D341Med (cell line): ENCODE measurements at regions not wholly inside any gene's neighbourhood (a gene's known extent, or its start where the extent isn't known, plus 50 kb on each side); places are given as distances from the start of the nearest gene placed in this dataset.

Experiments used
- DNase-seq: peaks from one replicate; pipeline ENCODE4 v3.0.0; 2012; ENCODE audit warnings: low spot score

GRCh38 chr22:26894362-26894761 is 237.0 kb downstream of the MIAT start:
- DNase-seq, result no peak

GRCh38 chr22:26894766-26895485 is 237.5 kb downstream of the MIAT start:
- DNase-seq, result no peak

GRCh38 chr22:26897384-26897783 is 240.0 kb downstream of the MIAT start:
- no peak for DNase-seq

- no peak for DNase-seq
These were observed 241.7 kb downstream of the MIAT start for GRCh38 chr22:26898946-26899605.

GRCh38 chr22:26900787-26901186 is 243.4 kb downstream of the MIAT start:
- no peak for DNase-seq

- DNase-seq, result no peak
These were observed 243.9 kb downstream of the MIAT start for GRCh38 chr22:26901198-26901816.

GRCh38 chr22:26902401-26903029 is 245.1 kb downstream of the MIAT start:
- DNase-seq, result no peak

- DNase-seq, result no peak
These were observed 245.9 kb downstream of the MIAT start for GRCh38 chr22:26903030-26903856.

GRCh38 chr22:26904483-26904882 is 247.1 kb downstream of the MIAT start:
- no peak for DNase-seq

- no peak for DNase-seq
These were observed 247.7 kb downstream of the MIAT start for GRCh38 chr22:26905076-26905475.

GRCh38 chr22:26905640-26906039 is 248.3 kb downstream of the MIAT start:
- no peak for DNase-seq

- DNase-seq, result no peak
These were observed 249.1 kb downstream of the MIAT start for GRCh38 chr22:26906464-26906863.

GRCh38 chr22:26907366-26907765 is 250.0 kb downstream of the MIAT start:
- DNase-seq, result no peak

- DNase-seq, result no peak
These were observed 253.5 kb downstream of the MIAT start for GRCh38 chr22:26910845-26911244.

GRCh38 chr22:26912655-26913345 is 255.4 kb downstream of the MIAT start:
- no peak for DNase-seq

GRCh38 chr22:26914519-26915185 is 257.3 kb downstream of the MIAT start:
- no peak for DNase-seq

- no peak for DNase-seq
These were observed 258.8 kb downstream of the MIAT start for GRCh38 chr22:26916236-26916635.

- DNase-seq, result no peak
These were observed 260.8 kb downstream of the MIAT start for GRCh38 chr22:26918226-26918625.

GRCh38 chr22:26921726-26922125 is 264.3 kb downstream of the MIAT start:
- no peak for DNase-seq

- DNase-seq, result no peak
These were observed 265.4 kb downstream of the MIAT start for GRCh38 chr22:26922806-26923205.

GRCh38 chr22:26923531-26923930 is 266.1 kb downstream of the MIAT start:
- no peak for DNase-seq
